Ecto neural progenitor cell (in vitro differentiated cells): ENCODE measurements at regions not wholly inside any gene's neighbourhood (a gene's known extent, or its start where the extent isn't known, plus 50 kb on each side); places are given as distances from the start of the nearest gene placed in this dataset.

ENCODE experiments used
- DNase-seq: peaks from one replicate; pipeline ENCODE4 v3.0.0-alpha.2; 2018; ENCODE audit warnings: low spot score

DNA sequence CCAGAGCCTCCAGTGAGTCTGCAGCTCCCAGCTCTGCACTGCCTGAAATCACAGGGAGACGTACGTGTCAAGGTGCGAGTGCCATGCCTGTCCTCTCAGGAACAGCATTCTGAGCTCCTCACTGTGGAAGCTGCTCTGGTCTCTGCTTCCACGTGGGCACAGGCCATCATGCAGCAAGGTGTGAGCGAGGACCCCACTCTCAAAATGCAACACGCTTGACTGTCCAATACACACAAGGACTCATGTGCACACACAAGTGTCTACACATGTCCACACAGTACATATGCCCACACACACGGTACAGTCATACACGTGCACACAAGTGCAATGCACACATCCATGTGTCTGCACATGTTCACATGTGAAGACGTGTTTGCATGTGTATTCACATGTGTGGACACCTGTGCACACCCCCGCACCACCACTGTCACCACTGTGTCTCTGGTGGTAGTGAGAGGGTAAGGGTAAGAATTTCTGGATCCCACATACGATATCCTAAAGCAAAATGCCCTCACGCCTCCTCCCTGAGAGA is 260.5 kb downstream of the DLL1 start:
- no peak for DNase-seq

DNA sequence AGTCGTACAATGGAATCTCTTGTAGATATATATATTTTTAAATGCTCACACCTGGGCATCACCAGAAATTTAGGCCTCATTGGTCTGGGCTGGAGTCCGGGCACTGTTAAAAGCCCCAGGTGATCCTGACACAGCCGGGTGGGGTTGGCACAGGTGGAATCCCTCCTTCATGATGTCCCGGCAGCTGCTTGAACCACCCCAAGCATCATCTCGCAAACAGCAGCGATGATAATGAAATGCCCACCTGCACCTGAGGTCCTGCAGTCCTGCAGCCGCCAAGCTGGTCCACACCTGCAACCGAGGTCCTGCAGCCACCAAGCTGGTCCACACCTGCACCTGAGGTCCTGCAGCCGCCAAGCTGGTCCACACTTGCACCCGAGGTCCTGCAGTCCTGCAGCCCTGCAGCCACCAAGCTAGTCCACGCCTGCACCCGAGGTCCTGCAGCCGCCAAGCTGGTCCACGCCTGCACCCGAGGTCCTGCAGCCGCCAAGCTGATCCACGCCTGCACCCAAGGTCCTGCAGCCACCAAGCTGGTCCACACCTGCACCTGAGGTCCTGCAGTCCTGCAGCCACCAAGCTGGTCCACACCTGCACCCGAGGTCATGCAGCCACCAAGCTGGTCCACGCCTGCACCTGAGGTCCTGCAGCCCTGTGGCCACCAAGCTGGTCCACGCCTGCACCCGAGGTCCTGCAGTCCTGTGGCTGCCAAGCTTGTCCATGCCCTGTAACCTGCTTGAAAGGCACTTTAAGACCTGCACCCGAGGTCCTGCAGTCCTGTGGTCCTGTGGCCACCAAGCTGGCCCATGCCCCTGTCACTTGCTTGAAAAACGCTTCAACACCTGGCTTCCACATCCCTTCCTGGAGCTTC is 261.2 kb downstream of the DLL1 start:
- no peak for DNase-seq

- no peak for DNase-seq
These were observed 262.1 kb downstream of the DLL1 start for GRCh38 chr6:170028629-170029345.

DNA sequence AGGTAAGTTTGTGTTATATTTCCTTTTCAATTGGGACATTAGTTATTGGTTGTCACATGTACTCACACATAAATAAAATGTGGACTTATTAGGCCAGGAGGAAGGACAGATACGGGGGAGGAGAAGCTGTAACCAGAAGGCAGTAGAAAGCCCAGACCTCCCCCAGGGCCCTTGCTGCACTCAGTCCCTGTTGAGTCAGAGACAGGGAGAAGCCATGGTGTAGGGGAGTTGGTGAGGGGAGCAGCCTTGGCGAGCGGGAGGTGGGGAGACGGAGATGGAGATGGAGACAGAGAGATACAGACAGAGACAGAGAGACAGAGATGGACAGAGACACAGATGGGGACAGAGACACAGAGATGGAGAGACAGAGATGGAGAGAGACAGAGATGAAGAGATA is 263.2 kb downstream of the DLL1 start:
- no peak for DNase-seq

GRCh38 chr6:170026751-170027646 is 263.9 kb downstream of the DLL1 start:
- DNase-seq = no peak

- no peak for DNase-seq
These were observed 264.7 kb downstream of the DLL1 start for GRCh38 chr6:170025935-170026750.

DNA sequence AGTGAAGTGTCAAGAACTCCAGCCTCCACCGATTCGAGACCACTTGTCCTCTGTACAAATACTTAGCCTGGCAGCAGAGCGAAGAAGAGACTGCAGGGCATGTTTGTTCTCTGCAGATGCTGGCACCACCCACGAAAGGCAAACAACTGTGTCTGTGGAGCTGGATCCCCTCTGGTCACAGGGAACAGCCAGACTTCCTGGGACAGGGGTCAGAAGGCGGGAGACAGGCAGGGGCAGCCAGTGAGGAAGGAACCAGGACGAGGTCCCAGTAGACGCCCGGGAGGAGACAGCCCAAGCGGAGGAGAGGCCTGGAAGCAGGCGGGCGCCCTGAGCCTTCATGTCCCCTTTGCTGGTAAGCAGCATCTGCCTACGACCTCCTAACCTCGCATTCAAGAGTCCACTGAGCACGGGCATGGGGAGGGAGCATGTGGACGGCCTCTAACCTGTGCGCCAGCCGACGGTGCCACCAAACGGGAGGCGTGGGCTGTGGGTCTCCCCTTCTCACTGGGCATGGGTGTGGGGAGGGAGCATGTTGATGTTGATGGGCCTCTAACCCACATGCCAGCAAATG is 265.5 kb downstream of the DLL1 start:
- no peak for DNase-seq

- no peak for DNase-seq
These were observed 265.9 kb downstream of the DLL1 start for GRCh38 chr6:170024940-170025339.

DNA sequence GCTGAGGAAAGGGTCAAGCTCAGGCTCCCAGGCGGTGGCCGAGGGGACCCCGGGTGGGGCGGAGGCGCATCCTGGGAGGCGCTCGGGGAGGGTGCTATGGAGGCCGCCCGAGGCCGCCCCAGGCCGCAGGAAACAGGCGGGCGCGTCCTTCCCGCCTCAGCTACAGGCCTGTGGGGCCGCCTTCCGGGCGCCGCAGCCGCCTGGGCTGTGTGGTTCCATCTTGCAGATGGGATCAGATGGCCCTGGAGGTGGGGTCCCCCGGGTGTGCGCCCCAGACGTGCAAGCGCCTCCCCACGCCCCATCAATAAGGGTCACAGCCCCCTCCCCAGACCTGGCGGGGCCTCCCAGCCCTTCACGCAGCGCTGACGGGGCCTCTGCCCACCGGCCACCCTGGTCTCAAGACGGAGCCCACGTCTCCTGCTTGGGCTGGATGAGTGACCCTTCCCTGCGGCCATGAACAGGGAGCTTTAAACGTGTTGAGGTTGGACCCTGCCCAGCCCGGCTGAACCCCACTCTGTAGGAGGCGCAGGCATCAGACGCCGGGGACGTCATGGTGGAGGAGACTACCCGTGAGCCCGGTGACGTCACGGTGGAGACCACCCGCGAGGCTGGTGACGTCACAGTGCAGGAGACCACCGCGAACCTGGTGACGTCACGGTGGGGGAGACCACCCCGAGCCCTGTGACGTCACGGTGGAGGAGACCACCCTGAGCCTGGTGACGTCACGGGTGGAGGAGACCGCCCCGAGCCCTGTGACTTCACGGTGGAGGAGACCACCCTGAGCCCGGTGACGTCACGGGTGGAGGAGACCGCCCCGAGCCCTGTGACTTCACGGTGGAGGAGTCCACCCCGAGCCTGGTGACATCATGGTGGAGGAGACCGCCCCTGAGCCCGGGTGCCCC is 267.0 kb downstream of the DLL1 start:
- DNase-seq = no peak

DNA sequence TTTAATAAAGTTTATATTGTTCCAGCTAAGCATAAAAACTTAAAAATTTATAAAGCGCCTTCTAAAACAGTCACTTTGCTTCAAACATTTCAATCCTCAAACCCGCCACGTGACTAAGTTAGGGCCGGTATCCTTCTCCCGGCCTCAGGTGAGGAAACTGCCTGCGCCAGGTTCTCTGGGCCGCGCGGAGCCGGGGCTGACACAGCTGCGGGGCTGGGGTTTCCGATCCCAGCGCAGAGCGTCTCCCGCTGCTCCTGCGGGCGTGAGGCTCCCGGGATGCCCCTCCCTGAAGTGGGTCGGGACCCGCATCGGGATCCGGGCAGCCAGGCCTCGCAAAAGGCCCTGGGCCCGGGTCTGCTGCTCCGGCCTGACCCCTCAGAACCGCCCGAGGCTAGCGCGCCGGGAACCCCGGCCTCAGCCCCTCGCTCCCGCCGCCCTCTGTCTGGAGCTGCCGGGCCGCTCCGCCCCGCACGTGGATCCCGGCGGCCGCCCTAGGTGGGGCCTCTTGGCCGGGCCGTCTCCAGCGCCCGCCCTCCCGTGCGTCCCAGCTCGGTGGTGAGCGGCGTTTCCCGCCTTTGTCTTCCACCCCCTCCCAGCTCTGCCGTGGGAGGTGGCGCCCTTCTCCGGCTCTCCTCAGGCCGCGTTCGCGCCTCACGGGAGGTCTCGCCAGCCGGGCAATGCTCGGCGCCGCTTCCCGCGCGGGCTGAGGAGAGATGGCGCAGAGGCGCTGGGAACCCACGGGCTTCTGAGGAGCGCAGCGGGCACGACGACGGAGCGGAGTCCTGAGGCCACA is 267.9 kb downstream of the DLL1 start:
- no peak for DNase-seq

GRCh38 chr6:170022291-170022722 is 268.6 kb downstream of the DLL1 start:
- no peak for DNase-seq

DNA sequence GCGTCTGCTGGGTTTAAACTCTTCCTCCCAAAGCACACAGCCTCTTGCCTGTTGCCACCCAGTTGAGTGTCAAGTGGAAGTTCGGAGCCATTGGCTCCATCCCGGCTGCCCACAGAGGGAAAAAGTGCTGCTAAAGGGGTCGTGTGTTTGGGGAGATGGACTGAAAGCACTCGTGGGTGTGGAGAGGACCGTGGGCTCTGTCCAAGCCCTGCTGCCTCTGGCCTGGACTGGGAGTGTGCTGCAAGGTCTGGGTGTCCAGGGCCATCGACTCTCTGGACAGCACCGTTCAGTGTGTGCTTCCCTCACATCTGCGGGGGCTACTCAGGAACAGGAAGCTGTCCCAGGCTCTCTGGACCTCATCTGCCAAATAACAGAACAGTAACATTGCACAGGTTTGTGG is 269.3 kb downstream of the DLL1 start:
- DNase-seq = no peak

- DNase-seq = no peak
These were observed 268.6 kb downstream of the ERMARD start for GRCh38 chr6:170019818-170020583.

- DNase-seq = no peak
These were observed 267.8 kb downstream of the ERMARD start for GRCh38 chr6:170018936-170019817.

- no peak for DNase-seq
These were observed 267.1 kb downstream of the ERMARD start for GRCh38 chr6:170018422-170018935.

DNA sequence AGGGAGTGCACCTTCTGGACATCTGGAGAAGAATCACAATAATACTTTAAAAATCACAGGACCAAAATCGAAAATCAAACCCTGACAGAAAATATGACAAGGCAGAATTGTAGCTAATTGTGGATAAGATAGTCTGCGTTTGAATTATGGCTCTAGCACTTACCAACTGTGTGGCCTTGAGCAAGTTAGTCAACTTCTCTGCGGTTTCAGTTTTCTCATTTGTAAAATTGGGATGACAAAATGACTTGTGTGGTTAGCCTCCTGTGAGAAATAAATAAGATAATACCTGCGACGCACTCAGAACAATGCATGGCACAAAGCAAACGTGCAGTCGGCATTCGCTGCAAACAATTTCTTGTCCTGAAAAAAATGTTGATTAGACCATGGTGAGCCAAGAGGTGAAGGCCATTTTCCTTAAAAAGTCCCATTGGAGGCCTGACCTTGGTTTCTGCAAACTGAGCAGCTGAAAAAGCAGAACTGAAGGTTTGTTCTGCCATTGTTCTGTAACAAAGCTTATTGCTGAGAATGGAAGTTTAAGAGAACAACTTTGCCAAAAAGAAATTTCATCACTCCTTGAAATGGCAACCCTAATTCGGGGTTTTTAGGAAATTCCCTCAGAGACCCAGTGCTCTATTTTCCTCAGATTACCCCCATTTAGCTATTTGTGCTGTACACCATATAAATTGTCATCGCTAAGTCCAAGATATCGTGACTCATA is 266.3 kb downstream of the ERMARD start:
- no peak for DNase-seq
